ENCODE measurements at regions not wholly inside any gene's neighbourhood (a gene's known extent, or its start where the extent isn't known, plus 50 kb on each side); places are given as distances from the start of the nearest gene placed in this dataset.

DNA sequence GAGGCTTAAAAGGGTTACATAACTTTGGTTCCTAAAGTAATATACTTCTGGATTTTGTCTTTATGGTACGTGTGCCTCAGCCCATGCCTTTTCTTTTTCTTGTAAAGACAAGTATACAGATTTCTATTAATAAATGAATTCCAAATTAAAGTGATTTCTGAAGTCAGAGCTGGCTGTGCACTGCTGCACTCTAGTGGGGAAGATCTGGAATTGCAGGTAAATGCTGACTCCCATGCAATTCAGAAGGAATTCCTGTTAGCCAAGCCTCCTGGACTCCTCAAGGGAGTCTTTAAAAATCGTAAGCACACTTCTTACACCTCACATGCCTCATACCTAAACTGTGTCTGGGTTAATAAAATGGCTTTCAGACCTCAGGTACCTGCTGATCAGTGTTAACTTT is 118.4 kb upstream of the SLC7A1 start:
- no peaks in the 10 kb centered on the region for H3K36me3 ChIP-seq (ENCODE audit: control insufficient read depth in 2 of 3, insufficient read depth in 3 of 3, low read length in 3 of 3)
- FAIRE-seq (no peak), DNase-seq (no peak)
- TF ChIP-seq, protein P1, sequence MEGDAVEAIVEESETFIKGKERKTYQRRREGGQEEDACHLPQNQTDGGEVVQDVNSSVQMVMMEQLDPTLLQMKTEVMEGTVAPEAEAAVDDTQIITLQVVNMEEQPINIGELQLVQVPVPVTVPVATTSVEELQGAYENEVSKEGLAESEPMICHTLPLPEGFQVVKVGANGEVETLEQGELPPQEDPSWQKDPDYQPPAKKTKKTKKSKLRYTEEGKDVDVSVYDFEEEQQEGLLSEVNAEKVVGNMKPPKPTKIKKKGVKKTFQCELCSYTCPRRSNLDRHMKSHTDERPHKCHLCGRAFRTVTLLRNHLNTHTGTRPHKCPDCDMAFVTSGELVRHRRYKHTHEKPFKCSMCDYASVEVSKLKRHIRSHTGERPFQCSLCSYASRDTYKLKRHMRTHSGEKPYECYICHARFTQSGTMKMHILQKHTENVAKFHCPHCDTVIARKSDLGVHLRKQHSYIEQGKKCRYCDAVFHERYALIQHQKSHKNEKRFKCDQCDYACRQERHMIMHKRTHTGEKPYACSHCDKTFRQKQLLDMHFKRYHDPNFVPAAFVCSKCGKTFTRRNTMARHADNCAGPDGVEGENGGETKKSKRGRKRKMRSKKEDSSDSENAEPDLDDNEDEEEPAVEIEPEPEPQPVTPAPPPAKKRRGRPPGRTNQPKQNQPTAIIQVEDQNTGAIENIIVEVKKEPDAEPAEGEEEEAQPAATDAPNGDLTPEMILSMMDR (IDR thresholded peaks at IDR 0.05; ENCODE audit: borderline replicate concordance, extremely low read depth, insufficient read depth): no peak
- H3K27me3 ChIP-seq (ENCODE audit: control insufficient read depth, insufficient read depth, low read length): no peaks in the 10 kb centered on the region
- H3K9me3 ChIP-seq (ENCODE audit: control insufficient read depth in 2 of 3, insufficient read depth in 1 of 3, low read length in 3 of 3): peaks cover 0 to 10% (median 0%) of the 10 kb centered on the region in 3 donors
- no peak overlapping the region for H3K27ac ChIP-seq (ENCODE audit: low read depth in 2 of 2, low read length in 2 of 2)
- intact Hi-C loops (cut with DNase I): no loop called here
- peaks cover 0 to 14% (median 3%) of the 10 kb centered on the region in 3 donors for H3K4me1 ChIP-seq (ENCODE audit: control insufficient read depth in 2 of 3, insufficient read depth in 2 of 3, low read depth in 1 of 3, low read length in 3 of 3)
- no peak overlapping the region for H3K9ac ChIP-seq (ENCODE audit: low read length in 3 of 3)
- no peak overlapping the region for H3K4me3 ChIP-seq (ENCODE audit: low read length in 3 of 3)

DNA sequence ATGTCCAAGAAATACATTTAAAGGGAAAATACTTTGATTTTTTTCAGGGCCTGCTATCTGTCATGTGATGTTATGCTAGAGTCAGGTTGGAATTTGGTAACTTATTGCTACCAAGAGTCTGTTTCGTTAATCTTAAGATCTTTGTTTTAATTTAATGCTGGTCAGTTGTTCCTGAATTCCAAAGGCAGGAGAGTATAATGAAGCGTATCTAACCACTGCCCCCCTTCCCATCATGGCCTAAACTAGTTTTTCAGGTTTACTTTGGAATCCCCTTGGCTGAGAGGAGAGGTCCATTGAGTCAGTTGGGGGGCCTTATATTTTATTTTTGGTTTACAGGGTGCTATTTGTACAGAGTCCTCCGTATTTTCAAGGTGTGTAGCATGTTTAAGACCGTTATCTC is 116.3 kb upstream of the SLC7A1 start:
- no peak for FAIRE-seq
- DNase-seq: peak in 3 of 5 donors; percentile 49 to 88 (median 84)
- peaks cover 0 to 10% (median 0%) of the 10 kb centered on the region in 3 donors for H3K9me3 ChIP-seq (ENCODE audit: control insufficient read depth in 2 of 3, insufficient read depth in 1 of 3, low read length in 3 of 3)
- peak overlapping the region in 1 of 2 donors; percentile 72 for H3K27ac ChIP-seq (ENCODE audit: low read depth in 2 of 2, low read length in 2 of 2)
- no peak overlapping the region for H3K9ac ChIP-seq (ENCODE audit: low read length in 3 of 3)
- no peak overlapping the region for H3K4me3 ChIP-seq (ENCODE audit: low read length in 3 of 3)
- H3K36me3 ChIP-seq (ENCODE audit: control insufficient read depth in 2 of 3, insufficient read depth in 3 of 3, low read length in 3 of 3): no peaks in the 10 kb centered on the region
- peaks cover 0 to 14% (median 3%) of the 10 kb centered on the region in 3 donors for H3K4me1 ChIP-seq (ENCODE audit: control insufficient read depth in 2 of 3, insufficient read depth in 2 of 3, low read depth in 1 of 3, low read length in 3 of 3)
- no peaks in the 10 kb centered on the region for H3K27me3 ChIP-seq (ENCODE audit: control insufficient read depth, insufficient read depth, low read length)
- intact Hi-C loops (cut with DNase I): no loop called here
- TF ChIP-seq, protein P1 (IDR thresholded peaks at IDR 0.05; ENCODE audit: borderline replicate concordance, extremely low read depth, insufficient read depth): no peak

DNA sequence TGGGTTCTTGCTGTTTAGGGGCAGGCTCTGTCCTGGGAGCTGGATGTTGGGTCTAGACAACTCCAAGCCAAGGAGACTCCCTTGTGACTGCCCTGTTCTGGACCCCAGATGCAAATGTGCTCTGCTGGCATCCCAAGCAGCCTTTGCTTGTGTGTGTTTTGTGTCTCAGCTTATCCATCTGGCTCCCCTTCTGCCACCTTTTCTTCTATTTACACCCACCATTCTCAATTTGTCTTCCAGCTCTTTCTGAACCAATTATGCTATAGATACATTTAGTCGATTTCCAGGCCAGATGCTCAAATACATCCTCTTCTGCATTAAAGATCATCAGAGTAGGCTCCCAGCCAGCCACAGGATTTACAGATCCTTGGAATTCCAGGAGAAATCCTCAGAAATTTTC is 115.0 kb upstream of the SLC7A1 start:
- Histone ChIP-seq H3K9ac (ENCODE audit: low read length in 3 of 3) (no peak overlapping the region), H3K27ac (ENCODE audit: low read depth in 2 of 2, low read length in 2 of 2) (peak overlapping the region in 1 of 2 donors; percentile 21), H3K36me3 (ENCODE audit: control insufficient read depth in 2 of 3, insufficient read depth in 3 of 3, low read length in 3 of 3) (no peaks in the 10 kb centered on the region), H3K27me3 (ENCODE audit: control insufficient read depth, insufficient read depth, low read length) (no peaks in the 10 kb centered on the region), H3K9me3 (ENCODE audit: control insufficient read depth in 2 of 3, insufficient read depth in 1 of 3, low read length in 3 of 3) (peaks cover 0 to 10% (median 0%) of the 10 kb centered on the region in 3 donors), H3K4me1 (ENCODE audit: control insufficient read depth in 2 of 3, insufficient read depth in 2 of 3, low read depth in 1 of 3, low read length in 3 of 3) (peaks cover 0 to 14% (median 3%) of the 10 kb centered on the region in 3 donors), H3K4me3 (ENCODE audit: low read length in 3 of 3) (no peak overlapping the region)
- TF ChIP-seq, protein P1 (IDR thresholded peaks at IDR 0.05; ENCODE audit: borderline replicate concordance, extremely low read depth, insufficient read depth): no peak
- FAIRE-seq (no peak), DNase-seq (no peak)
- intact Hi-C loops (cut with DNase I): no loop called here

Data from kidney (tissue), 13 donors.